Loucy (cell line): ENCODE measurements at regions not wholly inside any gene's neighbourhood (a gene's known extent, or its start where the extent isn't known, plus 50 kb on each side); places are given as distances from the start of the nearest gene placed in this dataset.

Experiments
- EZH2phosphoT487 ChIP-seq: fragments of 200-600 bp; IDR thresholded peaks from 2 replicates; pipeline ENCODE4 v1.6.1; 2018; ENCODE audit warnings: antibody characterized with exemption, mild to moderate bottlenecking, moderate library complexity, borderline replicate concordance
- TF ChIP-seq, protein P1 (sequence below): fragments of 200-600 bp; sonication (generic); conservative IDR thresholded peaks from 2 replicates; pipeline ENCODE4 v1.5.1; 2014; ENCODE audit warnings: mild to moderate bottlenecking, antibody characterized with exemption, low read length

DNA sequence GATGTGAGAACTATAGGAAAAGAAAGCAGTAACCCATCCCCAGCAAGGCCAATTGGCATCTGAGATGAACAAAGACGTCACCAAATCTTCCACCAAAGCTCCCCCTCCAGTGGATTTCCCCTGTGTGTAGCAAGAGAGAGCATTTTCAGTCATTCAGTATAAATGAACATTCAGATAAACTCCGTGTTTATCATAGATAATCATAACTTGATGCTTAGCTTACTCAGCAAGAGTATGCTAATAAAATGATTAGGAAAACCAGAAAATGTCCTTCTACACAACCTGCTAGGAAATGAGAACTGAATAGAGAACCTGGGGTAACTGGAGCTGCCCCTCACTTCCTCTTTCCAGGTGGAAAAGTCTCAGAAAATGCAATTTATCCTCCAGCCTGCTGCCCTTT lies 198.0 kb upstream of the CCDC150 start:
- TF ChIP-seq, protein P1, sequence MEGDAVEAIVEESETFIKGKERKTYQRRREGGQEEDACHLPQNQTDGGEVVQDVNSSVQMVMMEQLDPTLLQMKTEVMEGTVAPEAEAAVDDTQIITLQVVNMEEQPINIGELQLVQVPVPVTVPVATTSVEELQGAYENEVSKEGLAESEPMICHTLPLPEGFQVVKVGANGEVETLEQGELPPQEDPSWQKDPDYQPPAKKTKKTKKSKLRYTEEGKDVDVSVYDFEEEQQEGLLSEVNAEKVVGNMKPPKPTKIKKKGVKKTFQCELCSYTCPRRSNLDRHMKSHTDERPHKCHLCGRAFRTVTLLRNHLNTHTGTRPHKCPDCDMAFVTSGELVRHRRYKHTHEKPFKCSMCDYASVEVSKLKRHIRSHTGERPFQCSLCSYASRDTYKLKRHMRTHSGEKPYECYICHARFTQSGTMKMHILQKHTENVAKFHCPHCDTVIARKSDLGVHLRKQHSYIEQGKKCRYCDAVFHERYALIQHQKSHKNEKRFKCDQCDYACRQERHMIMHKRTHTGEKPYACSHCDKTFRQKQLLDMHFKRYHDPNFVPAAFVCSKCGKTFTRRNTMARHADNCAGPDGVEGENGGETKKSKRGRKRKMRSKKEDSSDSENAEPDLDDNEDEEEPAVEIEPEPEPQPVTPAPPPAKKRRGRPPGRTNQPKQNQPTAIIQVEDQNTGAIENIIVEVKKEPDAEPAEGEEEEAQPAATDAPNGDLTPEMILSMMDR = no peak
- no peak for TF ChIP-seq EZH2phosphoT487
